ENCODE measurements at regions not wholly inside any gene's neighbourhood (a gene's known extent, or its start where the extent isn't known, plus 50 kb on each side); places are given as distances from the start of the nearest gene placed in this dataset.

- TF ChIP-seq CTCF (IDR thresholded peaks at IDR 0.05), result no peak
- TF ChIP-seq POLR2A (IDR thresholded peaks at IDR 0.05), result no peak
Observed at GRCh38 chr2:8436585-8436984, 245.3 kb upstream of the ID2 start.
